GM12892 (cell line): ENCODE measurements at regions not wholly inside any gene's neighbourhood (a gene's known extent, or its start where the extent isn't known, plus 50 kb on each side); places are given as distances from the start of the nearest gene placed in this dataset.

Source experiments
- POLR2A ChIP-seq: IDR thresholded peaks from 2 replicates; pipeline ENCODE4 v1.6.1; 2011; ENCODE audit warnings: low read depth, low read length, control low read depth
- TAF1 ChIP-seq: IDR thresholded peaks from 2 replicates; pipeline ENCODE4 v1.6.1; 2011; ENCODE audit warnings: low read depth, mild to moderate bottlenecking, control low read depth, low read length, borderline replicate concordance

DNA sequence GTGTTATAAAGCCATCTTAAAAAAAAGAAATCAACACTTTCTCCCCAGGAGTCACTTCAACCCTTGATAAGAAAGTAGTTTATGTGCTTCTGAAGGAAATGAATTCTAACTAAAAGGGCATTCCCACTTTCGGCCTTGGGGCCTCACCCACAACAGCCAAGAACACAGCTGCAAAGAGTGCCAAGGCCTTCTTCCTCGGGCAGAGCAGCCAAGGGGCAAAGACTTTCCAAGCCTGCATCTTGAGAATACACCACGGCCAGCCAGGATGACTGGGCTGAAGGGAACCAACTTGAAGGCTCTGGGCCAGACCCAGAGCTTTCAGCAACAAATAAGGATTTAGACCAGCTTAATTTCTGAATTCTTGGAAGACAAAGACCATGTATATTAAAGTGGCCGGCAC, 60.4 kb upstream of the FOXN3 start:
- TF ChIP-seq POLR2A (no peak), TAF1 (no peak)
